NCI-H1092 treated with DMSO at 0.1 percent for 48 hours (cell line): ENCODE measurements at regions not wholly inside any gene's neighbourhood (a gene's known extent, or its start where the extent isn't known, plus 50 kb on each side); places are given as distances from the start of the nearest gene placed in this dataset.

ENCODE experiments used
- DNase-seq: peaks from one replicate; lab custom pipeline; 2025; lab: John Stamatoyannopoulos, UW

DNA sequence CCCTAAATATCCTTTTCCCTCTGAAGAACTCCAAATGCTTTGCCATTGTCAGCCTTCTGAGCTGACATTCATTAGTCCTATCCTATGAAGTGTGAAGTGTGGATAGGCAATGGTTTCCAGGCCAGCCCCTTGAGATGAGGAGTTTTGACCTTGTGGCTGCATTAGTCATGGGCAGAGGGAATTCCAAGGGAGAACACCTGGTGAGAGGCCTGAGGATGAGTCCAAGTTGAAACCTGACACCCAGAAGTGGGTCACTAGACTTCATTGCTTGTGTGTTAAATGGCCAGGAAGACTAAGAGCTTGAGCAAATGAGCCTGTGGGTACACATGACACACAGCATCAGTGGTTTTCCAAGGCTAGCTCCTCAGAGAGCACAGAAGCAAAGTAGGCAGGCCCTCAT, 260.8 kb downstream of the SKAP2 start:
- DNase-seq: no peak

DNA sequence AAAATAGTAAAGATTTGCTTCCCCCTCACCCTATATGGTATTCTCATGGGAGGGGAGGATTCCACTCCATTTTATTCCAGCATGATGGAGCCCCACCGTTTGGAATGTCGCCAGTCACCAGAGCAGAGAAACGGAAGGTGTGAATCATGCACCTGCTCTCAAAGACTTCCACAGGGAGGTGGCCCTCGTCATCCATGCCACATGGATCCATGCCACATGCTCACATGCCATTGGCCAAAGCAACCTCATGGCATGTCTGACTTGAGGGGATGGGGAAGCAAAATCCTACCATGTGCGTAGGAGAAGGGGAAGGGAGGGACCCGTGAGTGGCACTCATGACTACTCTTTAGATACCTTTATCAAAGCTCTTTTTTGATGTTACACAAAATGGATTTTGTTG, 256.0 kb downstream of the SKAP2 start:
- no peak for DNase-seq

DNA sequence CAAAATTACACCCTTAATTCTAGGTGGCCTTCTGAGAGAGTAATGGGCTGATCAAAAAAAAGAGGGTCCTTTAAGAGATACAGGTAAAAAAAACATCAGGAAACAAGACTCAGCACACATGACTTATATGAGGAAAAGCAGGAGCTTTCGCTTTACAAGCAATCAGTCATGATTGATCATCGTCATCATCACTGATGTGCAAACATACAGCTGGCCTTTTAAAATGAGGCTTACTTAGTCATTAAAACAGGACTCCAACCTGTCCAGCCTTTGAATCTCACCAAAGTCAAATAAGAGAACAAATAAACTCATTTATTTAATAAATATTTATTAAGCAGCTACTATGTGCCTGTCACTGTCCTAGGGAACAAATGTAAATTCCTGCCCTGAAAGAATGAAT, 255.3 kb downstream of the SKAP2 start:
- no peak for DNase-seq

DNA sequence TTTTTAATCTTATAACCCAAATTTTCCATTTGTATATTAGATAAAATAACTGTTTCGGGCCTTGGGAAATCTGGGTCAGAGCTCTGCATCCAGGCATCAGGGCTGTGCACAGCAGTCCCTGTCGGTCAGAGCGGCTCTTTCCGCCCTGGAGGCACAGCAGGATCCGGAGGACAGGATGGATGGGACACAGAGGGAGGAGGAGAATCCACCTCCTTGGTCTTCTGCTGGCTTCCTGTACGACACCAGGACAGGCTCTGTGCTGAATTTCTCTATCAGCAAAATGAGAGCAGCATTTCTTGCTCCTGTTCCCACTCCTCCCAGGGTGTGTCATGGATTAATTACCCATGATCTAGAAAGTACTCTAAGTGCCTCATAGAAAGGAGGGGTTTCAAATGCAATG, 254.9 kb downstream of the SKAP2 start:
- DNase-seq: no peak

DNA sequence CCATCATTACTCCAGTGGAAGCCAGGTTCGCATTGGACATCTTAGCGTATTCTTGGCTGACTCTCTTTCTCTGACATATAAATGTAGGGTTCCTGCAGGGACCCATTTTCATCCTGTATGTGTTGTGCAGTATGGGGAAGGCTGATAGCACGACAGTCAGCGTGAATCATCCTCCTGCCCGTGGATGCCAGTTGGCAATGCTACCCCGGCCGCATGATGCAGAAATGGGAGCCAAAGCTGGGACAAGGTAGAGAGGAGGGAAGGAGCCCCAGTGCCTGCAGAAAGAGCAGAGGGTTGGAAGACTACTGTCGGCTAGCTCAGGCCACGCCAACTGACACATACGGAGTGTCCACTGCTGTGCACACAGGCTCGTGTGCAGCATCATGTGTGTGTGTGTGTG, 251.6 kb downstream of the SKAP2 start:
- DNase-seq: no peak

DNA sequence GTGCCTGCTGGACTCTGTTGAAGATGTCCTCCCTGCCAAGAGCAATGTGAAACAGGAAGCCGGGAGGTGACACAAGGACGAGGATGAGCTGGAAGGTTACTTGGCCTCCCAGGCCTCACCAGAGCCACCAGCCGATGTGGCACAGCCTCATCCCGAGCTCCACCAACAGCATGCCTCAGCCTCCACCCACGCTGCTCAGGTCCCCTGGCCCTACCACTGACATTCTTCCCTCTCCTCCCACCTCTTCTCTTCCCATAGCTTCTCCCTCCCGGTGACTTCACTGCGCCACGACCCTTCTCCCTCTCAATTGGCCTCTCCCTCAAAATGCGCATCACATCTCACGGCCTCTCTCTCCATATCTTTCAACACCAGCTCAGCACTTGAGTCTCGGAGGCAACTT, 249.9 kb downstream of the SKAP2 start:
- DNase-seq: no peak

DNA sequence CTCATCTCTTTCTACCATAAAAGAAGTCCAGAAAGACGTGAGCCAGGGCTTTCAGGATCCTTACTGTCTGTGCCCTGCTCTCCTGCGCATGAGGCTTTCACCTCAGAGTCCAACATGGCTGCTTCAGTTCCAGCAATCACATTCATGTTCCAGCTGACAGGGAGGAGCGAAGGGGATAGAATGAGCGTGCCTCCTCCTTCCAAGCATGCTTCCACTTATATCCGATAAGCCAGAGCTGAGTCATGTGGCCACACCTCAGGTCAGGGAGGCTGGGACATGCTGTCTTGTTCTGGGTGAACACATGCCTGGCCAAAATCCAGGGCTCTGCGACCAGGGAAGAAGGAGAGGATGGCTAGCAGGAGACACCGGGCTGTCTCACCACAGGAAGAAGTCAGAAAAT, 248.2 kb downstream of the SKAP2 start:
- no peak for DNase-seq

DNA sequence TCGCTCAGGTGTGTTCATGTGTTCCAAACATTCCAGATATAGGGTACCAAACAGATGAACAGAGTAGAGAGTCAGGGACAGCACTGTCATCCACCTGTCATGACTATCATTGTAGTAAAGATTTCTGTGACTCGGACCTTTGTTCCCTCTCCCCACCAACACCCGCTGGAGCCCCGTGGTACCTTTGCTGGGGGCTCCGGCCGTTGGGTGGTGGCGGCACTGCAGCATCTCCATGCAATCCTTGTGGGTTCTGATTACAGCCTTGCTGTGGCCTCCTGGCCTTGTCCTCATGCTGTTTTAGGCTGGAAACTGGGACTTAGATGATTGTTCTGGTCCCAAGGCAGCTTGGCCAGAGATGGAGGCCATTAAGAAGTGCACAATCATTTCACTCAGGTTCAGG, 247.3 kb downstream of the SKAP2 start:
- DNase-seq: no peak
